ENCODE measurements at regions not wholly inside any gene's neighbourhood (a gene's known extent, or its start where the extent isn't known, plus 50 kb on each side); places are given as distances from the start of the nearest gene placed in this dataset.

- CTCF ChIA-PET = no interaction called here
- H3K9me3 Mint-ChIP-seq = peaks cover 3% of the 10 kb centered on the region
- H3K4me3 Mint-ChIP-seq = no peak overlapping the region
- H3K27me3 Mint-ChIP-seq = peaks cover 5% of the 10 kb centered on the region
- no peak for DNase-seq
- H3K36me3 Mint-ChIP-seq = no peaks in the 10 kb centered on the region
- H3K27ac Mint-ChIP-seq = no peak overlapping the region
- H3K4me1 Mint-ChIP-seq = no peaks in the 10 kb centered on the region
Measured at GRCh38 chr16:85209526-85210121, 97.4 kb upstream of the CIBAR2 start.

- Mint-ChIP-seq H3K36me3 (no peaks in the 10 kb centered on the region), H3K4me3 (no peak overlapping the region)
Measured at GRCh38 chr16:85210423-85211169, 98.3 kb upstream of the CIBAR2 start.

GRCh38 chr16:85211271-85211801 is 99.1 kb upstream of the CIBAR2 start:
- Mint-ChIP-seq H3K27ac (no peak overlapping the region), H3K27me3 (peaks cover 5% of the 10 kb centered on the region), H3K4me3 (no peak overlapping the region), H3K9me3 (peaks cover 3% of the 10 kb centered on the region), H3K36me3 (no peaks in the 10 kb centered on the region), H3K4me1 (no peaks in the 10 kb centered on the region)
- CTCF ChIA-PET = interaction anchor here (1.3 kb wide), 1 partner anchor 34 kb away, joined by 5 read pairs; no protein-coding TSS in a partner anchor
- DNase-seq = no peak

More at GRCh38 chr16:85210423-85211169, 98.3 kb upstream of the CIBAR2 start:
- DNase-seq = no peak
- H3K27me3 Mint-ChIP-seq = peaks cover 5% of the 10 kb centered on the region
- no peaks in the 10 kb centered on the region for H3K4me1 Mint-ChIP-seq
- H3K9me3 Mint-ChIP-seq = peaks cover 3% of the 10 kb centered on the region
- CTCF ChIA-PET = interaction anchor here (1.3 kb wide), 1 partner anchor 34 kb away, joined by 5 read pairs; no protein-coding TSS in a partner anchor
- no peak overlapping the region for H3K27ac Mint-ChIP-seq

GRCh38 chr16:85213926-85214675 is 101.8 kb upstream of the CIBAR2 start:
- Mint-ChIP-seq H3K9me3 (peaks cover under 1% of the 10 kb centered on the region), H3K27ac (no peak overlapping the region), H3K4me3 (no peak overlapping the region), H3K36me3 (no peaks in the 10 kb centered on the region), H3K4me1 (no peaks in the 10 kb centered on the region), H3K27me3 (peaks cover 7% of the 10 kb centered on the region)
- no peak for DNase-seq
- CTCF ChIA-PET = no interaction called here

- Mint-ChIP-seq H3K27me3 (peaks cover 7% of the 10 kb centered on the region), H3K36me3 (no peaks in the 10 kb centered on the region), H3K4me3 (no peak overlapping the region), H3K27ac (no peak overlapping the region), H3K4me1 (no peaks in the 10 kb centered on the region), H3K9me3 (no peaks in the 10 kb centered on the region)
- CTCF ChIA-PET = interaction anchor here (0.5 kb wide), 1 partner anchor 545 kb away, joined by 3 read pairs; no protein-coding TSS in a partner anchor
- no peak for DNase-seq
Measured at GRCh38 chr16:85215478-85216118, 103.3 kb upstream of the CIBAR2 start.

- peaks cover 7% of the 10 kb centered on the region for H3K27me3 Mint-ChIP-seq
- no peak overlapping the region for H3K27ac Mint-ChIP-seq
- no peak overlapping the region for H3K4me3 Mint-ChIP-seq
- no peaks in the 10 kb centered on the region for H3K4me1 Mint-ChIP-seq
- no peaks in the 10 kb centered on the region for H3K36me3 Mint-ChIP-seq
- CTCF ChIA-PET = no interaction called here
- no peak for DNase-seq
- no peaks in the 10 kb centered on the region for H3K9me3 Mint-ChIP-seq
Measured at GRCh38 chr16:85216522-85217375, 104.5 kb upstream of the CIBAR2 start.

GRCh38 chr16:85220125-85220839 is 108.0 kb upstream of the CIBAR2 start:
- no peaks in the 10 kb centered on the region for H3K4me1 Mint-ChIP-seq
- no peaks in the 10 kb centered on the region for H3K9me3 Mint-ChIP-seq
- DNase-seq = no peak

GRCh38 chr16:85220964-85221731 is 108.9 kb upstream of the CIBAR2 start:
- H3K4me3 Mint-ChIP-seq = no peak overlapping the region
- no peaks in the 10 kb centered on the region for H3K4me1 Mint-ChIP-seq
- H3K27ac Mint-ChIP-seq = no peak overlapping the region
- CTCF ChIA-PET = no interaction called here
- H3K9me3 Mint-ChIP-seq = no peaks in the 10 kb centered on the region
- H3K36me3 Mint-ChIP-seq = no peaks in the 10 kb centered on the region
- DNase-seq = no peak
- peaks cover 7% of the 10 kb centered on the region for H3K27me3 Mint-ChIP-seq

More at GRCh38 chr16:85220125-85220839, 108.0 kb upstream of the CIBAR2 start:
- CTCF ChIA-PET = no interaction called here
- Mint-ChIP-seq H3K4me3 (no peak overlapping the region), H3K27ac (no peak overlapping the region), H3K36me3 (no peaks in the 10 kb centered on the region), H3K27me3 (peaks cover 7% of the 10 kb centered on the region)

GRCh38 chr16:85221771-85222154 is 109.5 kb upstream of the CIBAR2 start:
- Mint-ChIP-seq H3K4me1 (no peaks in the 10 kb centered on the region), H3K9me3 (no peaks in the 10 kb centered on the region), H3K36me3 (no peaks in the 10 kb centered on the region), H3K27me3 (peaks cover 7% of the 10 kb centered on the region), H3K4me3 (no peak overlapping the region), H3K27ac (no peak overlapping the region)
- CTCF ChIA-PET = no interaction called here
- no peak for DNase-seq

- no peak overlapping the region for H3K27ac Mint-ChIP-seq
- no peaks in the 10 kb centered on the region for H3K4me1 Mint-ChIP-seq
- H3K4me3 Mint-ChIP-seq = no peak overlapping the region
- H3K36me3 Mint-ChIP-seq = no peaks in the 10 kb centered on the region
- DNase-seq = no peak
- CTCF ChIA-PET = no interaction called here
- H3K27me3 Mint-ChIP-seq = peaks cover 2% of the 10 kb centered on the region
- H3K9me3 Mint-ChIP-seq = no peaks in the 10 kb centered on the region
Measured at GRCh38 chr16:85222155-85222863, 110.0 kb upstream of the CIBAR2 start.

- CTCF ChIA-PET = interaction anchor here (2.2 kb wide), 1 partner anchor 20 kb away, joined by 7 read pairs; no protein-coding TSS in a partner anchor
Measured at GRCh38 chr16:85225257-85225656, 113.0 kb upstream of the CIBAR2 start.

GRCh38 chr16:85225721-85226120 is 113.4 kb upstream of the CIBAR2 start:
- H3K36me3 Mint-ChIP-seq = no peaks in the 10 kb centered on the region
- CTCF ChIA-PET = interaction anchor here (2.2 kb wide), 1 partner anchor 19 kb away, joined by 7 read pairs; no protein-coding TSS in a partner anchor
- H3K27ac Mint-ChIP-seq = no peak overlapping the region
- no peaks in the 10 kb centered on the region for H3K9me3 Mint-ChIP-seq
- no peak for DNase-seq
- H3K4me3 Mint-ChIP-seq = no peak overlapping the region
- no peaks in the 10 kb centered on the region for H3K4me1 Mint-ChIP-seq
- H3K27me3 Mint-ChIP-seq = no peaks in the 10 kb centered on the region

More at GRCh38 chr16:85225257-85225656, 113.0 kb upstream of the CIBAR2 start:
- no peaks in the 10 kb centered on the region for H3K36me3 Mint-ChIP-seq
- DNase-seq = no peak
- no peak overlapping the region for H3K4me3 Mint-ChIP-seq
- no peaks in the 10 kb centered on the region for H3K4me1 Mint-ChIP-seq
- no peaks in the 10 kb centered on the region for H3K27me3 Mint-ChIP-seq
- H3K9me3 Mint-ChIP-seq = no peaks in the 10 kb centered on the region
- H3K27ac Mint-ChIP-seq = no peak overlapping the region
